Spinal cord (tissue), 9 donors: ENCODE measurements at regions not wholly inside any gene's neighbourhood (a gene's known extent, or its start where the extent isn't known, plus 50 kb on each side); places are given as distances from the start of the nearest gene placed in this dataset.

Experiments
- DNase-seq, 6 donors: peaks; one replicate each; pipeline versions ENCODE4 v3.0.0 to v3.0.0-alpha.2; 2013 to 2015; ENCODE audit warnings: low spot score in 6 of 6, low read depth in 4 of 6
- H3K27ac ChIP-seq: one replicate; pipeline ENCODE4 v1.5.1; 2013; ENCODE audit warnings: low read depth, low read length, control low read depth
- H3K27me3 ChIP-seq: one replicate; pipeline ENCODE4 v1.6.1; 2013; ENCODE audit warnings: low read length; ENCODE audit not compliant: control insufficient read depth, insufficient read depth
- H3K36me3 ChIP-seq: one replicate; pipeline ENCODE4 v1.6.1; 2013; ENCODE audit warnings: low read length; ENCODE audit not compliant: control insufficient read depth, insufficient read depth
- H3K4me1 ChIP-seq: one replicate; pipeline ENCODE4 v1.6.1; 2013; ENCODE audit warnings: low read length; ENCODE audit not compliant: control insufficient read depth, insufficient read depth
- H3K4me3 ChIP-seq: one replicate; pipeline ENCODE4 v1.5.1; 2013; ENCODE audit warnings: low read depth, low read length, control low read depth
- H3K9me3 ChIP-seq: one replicate; pipeline ENCODE4 v1.6.1; 2013; ENCODE audit warnings: low read length; ENCODE audit not compliant: control insufficient read depth, insufficient read depth
- WGBS: methylation state at CpG from one replicate; pipeline ENCODE4 v1.1.5; 2013; ENCODE audit warnings: missing lambda C conversion rate; ENCODE audit not compliant: insufficient coverage; 5-methylcytosine and 5-hydroxymethylcytosine counted together
- donor health status: healthy.

DNA sequence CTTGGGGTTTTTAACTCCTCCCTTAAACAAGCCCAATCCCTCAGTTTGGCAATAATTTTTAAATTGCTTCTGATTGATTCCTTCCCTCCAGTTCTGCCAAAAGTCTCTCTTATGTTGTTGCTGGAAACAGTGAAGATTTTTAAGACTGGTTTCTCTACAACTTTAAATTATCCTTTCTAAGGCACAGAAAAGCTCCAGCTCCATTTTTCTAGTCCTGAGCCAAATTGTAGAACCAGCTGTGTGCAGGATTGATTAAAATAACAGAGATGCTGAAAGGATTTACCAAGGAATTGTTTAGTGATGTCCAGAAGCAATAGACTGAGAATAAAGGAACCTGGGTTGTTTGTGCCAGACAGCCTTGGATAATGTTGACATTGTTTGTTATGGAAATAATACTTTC, 111.3 kb downstream of the NUDT12 start:
- Histone ChIP-seq H3K4me1 (no peaks in the 10 kb centered on the region), H3K27ac (no peak overlapping the region), H3K9me3 (no peaks in the 10 kb centered on the region), H3K27me3 (no peaks in the 10 kb centered on the region), H3K36me3 (no peaks in the 10 kb centered on the region), H3K4me3 (no peak overlapping the region)
- no peak for DNase-seq

GRCh38 chr5:103450333-103451061, 112.1 kb downstream of the NUDT12 start:
- Histone ChIP-seq H3K27ac (no peak overlapping the region), H3K27me3 (no peaks in the 10 kb centered on the region), H3K9me3 (no peaks in the 10 kb centered on the region), H3K36me3 (no peaks in the 10 kb centered on the region), H3K4me1 (no peaks in the 10 kb centered on the region), H3K4me3 (no peak overlapping the region)
- no peak for DNase-seq
- 87% methylated on average over 2 of the region's 4 CpGs for WGBS

DNA sequence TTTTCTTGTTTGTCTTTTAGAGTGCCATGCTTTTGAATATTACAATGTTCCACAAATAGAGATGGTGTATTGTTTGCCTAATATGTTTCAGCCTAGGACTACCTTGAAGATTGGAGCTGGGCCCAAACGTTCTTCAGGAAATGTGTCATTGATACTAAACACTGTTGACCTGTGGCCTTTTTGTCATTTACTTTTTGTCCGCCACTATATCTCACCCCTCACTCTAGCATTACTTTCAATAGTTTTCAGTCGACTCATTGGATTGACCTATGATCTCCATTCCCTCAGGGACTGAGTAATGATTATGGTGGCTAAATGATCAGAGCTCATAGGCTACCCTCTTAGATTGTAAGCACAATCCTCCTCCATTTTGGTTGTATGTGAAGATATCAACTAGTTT, 115.8 kb downstream of the NUDT12 start:
- DNase-seq, result no peak
- Histone ChIP-seq H3K4me3 (no peak overlapping the region), H3K4me1 (no peaks in the 10 kb centered on the region), H3K36me3 (no peaks in the 10 kb centered on the region), H3K27me3 (no peaks in the 10 kb centered on the region), H3K9me3 (no peaks in the 10 kb centered on the region), H3K27ac (no peak overlapping the region)
- 83% methylated on average over 1 of the region's 3 CpGs for WGBS

DNA sequence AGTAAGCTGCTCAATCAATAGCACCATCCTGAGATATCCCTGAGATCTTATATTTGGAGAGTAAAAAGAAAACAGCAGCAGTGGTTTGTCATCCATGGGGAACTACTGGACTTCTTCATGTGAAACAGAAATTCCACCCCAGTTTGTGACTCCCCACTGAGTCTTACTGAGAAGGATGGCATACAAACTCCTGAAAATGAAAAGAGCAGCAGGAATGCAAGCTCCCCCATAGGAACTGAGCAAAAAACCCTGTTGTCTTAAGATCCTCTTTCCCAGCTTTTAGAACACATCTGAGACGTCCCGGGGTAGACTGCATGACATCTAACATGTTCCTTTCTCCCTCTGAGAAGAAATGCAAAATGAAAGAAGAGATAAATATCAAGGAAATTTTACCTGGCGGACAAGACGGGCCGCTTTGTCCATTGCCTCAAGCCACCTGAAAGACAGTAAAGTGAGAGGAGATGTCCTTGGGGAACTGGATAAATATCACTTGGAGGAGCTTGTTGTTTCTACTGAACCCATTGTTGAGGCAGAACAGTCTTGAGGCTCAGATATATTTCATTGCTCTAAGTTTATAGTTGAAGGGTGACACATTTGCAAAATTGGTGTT, 117.1 kb downstream of the NUDT12 start:
- WGBS, result 80% methylated on average over 3 of the region's 5 CpGs
- H3K27ac ChIP-seq, result no peak overlapping the region
- peak in 2 of 6 donors; percentile 38 to 48 for DNase-seq
- H3K36me3 ChIP-seq, result no peaks in the 10 kb centered on the region
- no peaks in the 10 kb centered on the region for H3K4me1 ChIP-seq
- no peak overlapping the region for H3K4me3 ChIP-seq
- H3K27me3 ChIP-seq, result no peaks in the 10 kb centered on the region
- no peaks in the 10 kb centered on the region for H3K9me3 ChIP-seq

GRCh38 chr5:103444333-103445038, 118.1 kb downstream of the NUDT12 start:
- DNase-seq, result no peak
- 87% methylated on average over 2 of the region's 4 CpGs for WGBS
- H3K4me1 ChIP-seq, result no peaks in the 10 kb centered on the region
- H3K27me3 ChIP-seq, result no peaks in the 10 kb centered on the region
- H3K27ac ChIP-seq, result no peak overlapping the region
- no peaks in the 10 kb centered on the region for H3K36me3 ChIP-seq
- no peaks in the 10 kb centered on the region for H3K9me3 ChIP-seq
- H3K4me3 ChIP-seq, result no peak overlapping the region

GRCh38 chr5:103442750-103443149, 119.8 kb downstream of the NUDT12 start:
- 88% methylated on average over 3 of the region's 5 CpGs for WGBS

GRCh38 chr5:103441523-103441922, 121.1 kb downstream of the NUDT12 start:
- H3K27me3 ChIP-seq, result no peaks in the 10 kb centered on the region
- no peaks in the 10 kb centered on the region for H3K36me3 ChIP-seq
- no CpG with 5 or more reads among the region's 2 CpGs for WGBS
- no peaks in the 10 kb centered on the region for H3K9me3 ChIP-seq
- no peak for DNase-seq
- no peak overlapping the region for H3K4me3 ChIP-seq
- no peaks in the 10 kb centered on the region for H3K4me1 ChIP-seq
- H3K27ac ChIP-seq, result no peak overlapping the region

More at GRCh38 chr5:103442750-103443149, 119.8 kb downstream of the NUDT12 start:
- Histone ChIP-seq H3K27ac (no peak overlapping the region), H3K4me3 (no peak overlapping the region), H3K9me3 (no peaks in the 10 kb centered on the region), H3K36me3 (no peaks in the 10 kb centered on the region), H3K27me3 (no peaks in the 10 kb centered on the region), H3K4me1 (no peaks in the 10 kb centered on the region)
- DNase-seq, result no peak

- Histone ChIP-seq H3K27ac (no peak overlapping the region), H3K4me1 (no peaks in the 10 kb centered on the region), H3K9me3 (no peaks in the 10 kb centered on the region), H3K4me3 (no peak overlapping the region), H3K27me3 (no peaks in the 10 kb centered on the region), H3K36me3 (no peaks in the 10 kb centered on the region)
- DNase-seq, result no peak
- WGBS, result no CpG with 5 or more reads among the region's 2 CpGs
These were observed 123.6 kb downstream of the NUDT12 start for GRCh38 chr5:103439007-103439406.

GRCh38 chr5:103436656-103437055, 125.9 kb downstream of the NUDT12 start:
- H3K36me3 ChIP-seq, result no peaks in the 10 kb centered on the region
- no peak overlapping the region for H3K4me3 ChIP-seq
- WGBS, result 33% methylated on average over 1 of the region's 2 CpGs
- H3K9me3 ChIP-seq, result no peaks in the 10 kb centered on the region
- H3K27me3 ChIP-seq, result no peaks in the 10 kb centered on the region
- H3K4me1 ChIP-seq, result no peaks in the 10 kb centered on the region
- H3K27ac ChIP-seq, result no peak overlapping the region
- peak in 2 of 6 donors; percentile 45 to 56 for DNase-seq

- H3K27ac ChIP-seq, result no peak overlapping the region
- no peak for DNase-seq
- H3K36me3 ChIP-seq, result no peaks in the 10 kb centered on the region
- H3K9me3 ChIP-seq, result no peaks in the 10 kb centered on the region
- no peaks in the 10 kb centered on the region for H3K4me1 ChIP-seq
- no peak overlapping the region for H3K4me3 ChIP-seq
- WGBS, result no CpG with 5 or more reads among the region's 1 CpG
- H3K27me3 ChIP-seq, result no peaks in the 10 kb centered on the region
These were observed 126.5 kb downstream of the NUDT12 start for GRCh38 chr5:103436112-103436511.
